ENCODE measurements at regions not wholly inside any gene's neighbourhood (a gene's known extent, or its start where the extent isn't known, plus 50 kb on each side); places are given as distances from the start of the nearest gene placed in this dataset.

GRCh38 chr1:178036090-178036489, 57.8 kb upstream of the RASAL2 start:
- TF ChIP-seq CBFB (CRISPR knock-in tag; IDR thresholded peaks at IDR 0.05) (no peak), EWSR1 (IDR thresholded peaks at IDR 0.05; ENCODE audit: borderline replicate concordance, low read depth, partially characterized antibody) (no peak), NBN (IDR thresholded peaks at IDR 0.05; ENCODE audit: low read depth) (no peak), GABPA (tag; conservative IDR thresholded peaks at IDR 0.05; ENCODE audit: low read depth) (no peak), NRF1 (conservative IDR thresholded peaks at IDR 0.05 in 1 of 2, IDR thresholded peaks at IDR 0.05 in 1 of 2) (no peak), PHF8 (IDR thresholded peaks at IDR 0.05; ENCODE audit: borderline replicate concordance, low read length) (no peak), ZNF408 (CRISPR knock-in tag; IDR thresholded peaks at IDR 0.05; ENCODE audit: low read depth) (no peak), STAT5B (CRISPR knock-in tag; IDR thresholded peaks at IDR 0.05) (no peak), ZNF197 (CRISPR knock-in tag; IDR thresholded peaks at IDR 0.05; ENCODE audit: low read depth) (no peak), SP1 (CRISPR knock-in tag; IDR thresholded peaks at IDR 0.05) (no peak), XRCC5 (IDR thresholded peaks at IDR 0.05; ENCODE audit: low read depth, low read length) (no peak)
